ENCODE measurements at regions not wholly inside any gene's neighbourhood (a gene's known extent, or its start where the extent isn't known, plus 50 kb on each side); places are given as distances from the start of the nearest gene placed in this dataset.

GRCh38 chr18:1891641-1892040 lies 679.7 kb downstream of the METTL4 start:
- DNase-seq = no peak

DNA sequence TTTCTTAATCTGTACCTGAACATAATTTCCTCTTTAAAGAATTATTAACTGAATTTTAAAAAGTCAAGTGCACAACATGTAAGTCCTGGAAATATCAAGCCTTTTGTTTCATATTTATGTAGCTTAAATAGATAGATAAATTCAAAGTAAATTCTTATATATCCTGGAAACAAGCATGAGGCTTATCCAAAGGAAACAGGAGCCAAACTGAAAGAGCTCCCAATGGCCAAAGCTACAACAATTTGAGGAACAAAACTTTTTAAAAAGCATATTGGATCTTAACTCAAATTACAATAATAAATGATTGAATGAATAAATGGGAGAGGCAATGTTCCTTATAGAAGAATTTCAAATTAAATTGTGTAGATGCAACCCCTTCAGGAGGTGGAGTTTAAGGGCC lies 679.1 kb downstream of the METTL4 start:
- DNase-seq = no peak

DNA sequence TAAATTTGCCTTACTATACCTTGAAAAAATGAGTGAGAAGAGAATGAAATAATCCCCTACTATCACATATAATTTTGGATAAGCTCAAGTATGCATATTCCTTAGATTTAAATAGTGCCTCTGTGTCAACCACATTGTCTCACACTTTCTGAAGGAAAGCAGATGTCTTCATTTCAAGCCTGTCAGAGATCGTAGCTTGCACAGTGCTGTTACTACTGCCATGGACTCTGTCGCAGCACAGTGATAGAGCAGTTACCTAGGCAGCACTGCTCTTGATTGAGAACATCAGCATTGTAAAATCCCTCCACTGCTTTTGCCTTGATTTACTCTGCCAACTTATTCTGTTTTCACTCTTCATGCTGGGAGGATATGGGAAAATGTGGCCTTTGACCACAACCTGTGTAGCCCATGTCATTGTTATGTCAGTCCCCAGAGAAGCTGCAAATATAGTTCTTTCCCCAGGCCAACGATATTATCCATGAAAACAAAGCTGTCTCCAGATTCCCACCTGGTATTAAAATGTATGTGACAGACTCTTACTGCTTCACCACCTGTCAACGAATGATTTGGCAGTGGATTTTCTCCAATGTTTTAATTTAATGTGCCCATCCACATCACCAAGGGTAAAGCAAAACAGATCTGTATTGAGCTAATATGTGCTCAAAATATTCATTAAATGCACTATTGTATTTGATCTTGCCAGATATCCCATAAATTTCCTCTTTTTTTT lies 675.7 kb downstream of the METTL4 start:
- DNase-seq = no peak

- DNase-seq = no peak
These were observed 664.9 kb downstream of the METTL4 start for GRCh38 chr18:1906421-1906820.

- no peak for DNase-seq
These were observed 663.7 kb downstream of the METTL4 start for GRCh38 chr18:1907470-1908206.

DNA sequence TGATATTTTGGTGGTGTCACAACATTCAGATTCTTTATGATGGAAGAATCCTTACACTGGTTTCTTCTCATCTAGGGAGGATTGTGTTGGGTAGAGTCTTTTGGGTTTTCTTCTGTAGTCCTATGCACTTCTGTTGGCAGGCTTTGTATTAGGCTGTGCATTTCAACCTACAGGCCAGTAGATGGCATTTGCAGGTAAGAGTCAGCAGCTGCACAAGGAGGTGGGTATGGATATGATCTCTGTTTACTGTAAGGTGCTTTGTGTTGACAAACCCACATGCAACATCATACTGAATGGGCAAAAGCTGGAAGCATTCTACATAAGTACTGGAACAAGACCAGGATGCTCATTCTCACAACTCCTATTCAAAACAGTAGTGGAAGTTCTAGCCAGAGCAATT lies 656.8 kb downstream of the METTL4 start:
- DNase-seq = no peak

DNA sequence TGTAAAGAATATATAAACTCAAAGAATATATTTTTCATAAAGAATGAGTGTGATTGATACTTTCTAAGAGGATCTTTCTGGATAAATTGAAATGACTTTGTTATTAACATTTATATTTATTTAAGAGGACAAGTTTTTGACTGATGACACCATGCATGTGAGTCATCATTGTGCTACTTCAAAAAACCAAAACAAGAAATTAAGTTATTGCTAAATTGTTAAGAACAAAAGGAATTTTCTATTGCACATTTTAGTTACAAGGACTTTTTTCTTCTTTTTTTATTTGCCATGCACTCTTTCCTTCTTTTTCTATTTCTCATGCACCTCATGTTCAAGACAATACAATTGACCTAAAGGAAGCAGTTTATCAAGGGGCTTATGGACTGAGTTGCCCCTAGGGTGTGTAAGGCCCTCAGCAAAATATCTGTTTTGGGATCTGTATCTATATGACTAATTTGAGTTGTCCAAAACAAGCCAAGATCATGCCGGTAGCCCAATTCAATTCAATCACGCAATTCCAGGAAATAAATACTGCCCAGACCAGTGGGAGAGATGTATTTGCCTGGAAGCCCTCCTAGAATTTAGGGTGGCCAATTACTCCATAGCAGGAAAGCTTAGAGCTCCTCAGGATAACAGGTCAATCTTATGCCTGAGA lies 654.3 kb downstream of the METTL4 start:
- no peak for DNase-seq

DNA sequence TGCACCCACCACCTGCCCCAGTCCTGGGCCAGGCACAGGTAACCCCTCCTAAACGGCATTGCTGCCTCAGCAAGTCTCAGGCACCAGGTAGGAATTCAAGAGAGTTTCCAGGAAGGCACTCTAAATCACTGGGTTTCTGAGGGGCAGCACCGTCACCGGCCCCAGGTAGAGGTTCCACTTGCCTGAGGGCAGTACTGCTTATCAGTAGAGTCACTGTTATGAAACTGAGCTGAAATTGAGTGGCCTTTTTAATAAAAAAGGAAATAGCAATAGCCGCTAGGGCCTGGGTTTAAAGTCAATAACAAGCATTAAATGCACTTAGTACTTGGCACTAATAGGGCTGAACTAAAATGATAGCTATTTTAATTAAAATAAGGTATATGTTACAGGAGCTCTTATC lies 653.7 kb downstream of the METTL4 start:
- no peak for DNase-seq

DNA sequence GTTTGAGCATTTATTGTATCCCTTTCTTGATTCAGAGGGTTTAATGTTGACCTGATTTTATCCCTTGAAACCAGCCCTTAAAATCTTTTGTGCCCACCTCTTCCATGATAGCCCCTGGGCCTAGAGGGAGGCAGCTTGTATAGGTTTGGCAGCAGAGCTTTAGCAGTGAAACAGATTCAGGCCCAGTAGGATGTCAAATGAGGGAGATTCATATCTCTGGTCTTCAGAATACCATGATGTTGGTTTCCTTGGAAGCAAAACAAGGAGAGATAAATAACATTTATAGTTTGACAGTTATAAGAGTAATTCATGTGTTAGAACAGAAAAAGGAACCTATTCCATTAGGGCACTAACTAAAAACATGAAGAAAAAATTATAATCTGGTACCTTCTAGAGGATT lies 649.2 kb downstream of the METTL4 start:
- no peak for DNase-seq

DNA sequence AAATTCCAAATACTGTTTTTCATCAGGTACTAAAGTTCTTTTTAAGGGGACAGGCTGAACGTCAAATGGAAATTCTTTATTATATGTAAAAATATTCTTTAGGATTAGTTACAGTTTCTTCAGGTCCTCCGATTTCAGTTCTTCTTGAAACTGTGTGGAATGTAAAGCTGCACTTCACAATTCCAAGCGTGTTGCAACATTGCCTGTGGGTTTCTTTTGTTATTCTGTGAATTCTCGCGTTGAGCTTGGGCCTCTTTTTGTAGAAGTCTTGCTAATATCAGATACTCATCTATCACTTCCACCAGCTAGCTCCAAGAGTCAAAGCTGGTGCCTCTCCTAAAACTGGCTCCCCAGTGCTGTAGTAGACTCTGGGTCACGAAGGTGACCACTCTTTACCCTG lies 642.6 kb downstream of the METTL4 start:
- DNase-seq = no peak

DNA sequence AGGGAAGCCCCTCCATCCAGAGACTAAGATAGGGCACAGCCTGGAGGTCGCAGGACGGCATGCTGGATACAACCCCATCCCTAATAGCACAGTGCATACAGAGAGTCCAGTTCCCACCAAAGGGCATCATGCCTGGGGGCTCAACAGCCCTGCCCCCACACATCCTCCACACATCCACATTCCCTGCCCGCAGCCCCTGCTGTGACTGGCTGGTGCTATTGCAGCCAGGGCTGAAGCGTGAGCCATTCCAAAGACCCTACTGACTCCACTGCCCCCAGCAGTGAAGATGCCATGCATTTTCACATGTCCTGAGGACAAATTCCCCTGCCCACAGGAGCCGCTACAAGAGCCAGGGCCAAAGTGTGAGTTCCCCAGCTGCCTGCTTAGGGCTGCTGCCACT lies 641.6 kb downstream of the METTL4 start:
- no peak for DNase-seq

DNA sequence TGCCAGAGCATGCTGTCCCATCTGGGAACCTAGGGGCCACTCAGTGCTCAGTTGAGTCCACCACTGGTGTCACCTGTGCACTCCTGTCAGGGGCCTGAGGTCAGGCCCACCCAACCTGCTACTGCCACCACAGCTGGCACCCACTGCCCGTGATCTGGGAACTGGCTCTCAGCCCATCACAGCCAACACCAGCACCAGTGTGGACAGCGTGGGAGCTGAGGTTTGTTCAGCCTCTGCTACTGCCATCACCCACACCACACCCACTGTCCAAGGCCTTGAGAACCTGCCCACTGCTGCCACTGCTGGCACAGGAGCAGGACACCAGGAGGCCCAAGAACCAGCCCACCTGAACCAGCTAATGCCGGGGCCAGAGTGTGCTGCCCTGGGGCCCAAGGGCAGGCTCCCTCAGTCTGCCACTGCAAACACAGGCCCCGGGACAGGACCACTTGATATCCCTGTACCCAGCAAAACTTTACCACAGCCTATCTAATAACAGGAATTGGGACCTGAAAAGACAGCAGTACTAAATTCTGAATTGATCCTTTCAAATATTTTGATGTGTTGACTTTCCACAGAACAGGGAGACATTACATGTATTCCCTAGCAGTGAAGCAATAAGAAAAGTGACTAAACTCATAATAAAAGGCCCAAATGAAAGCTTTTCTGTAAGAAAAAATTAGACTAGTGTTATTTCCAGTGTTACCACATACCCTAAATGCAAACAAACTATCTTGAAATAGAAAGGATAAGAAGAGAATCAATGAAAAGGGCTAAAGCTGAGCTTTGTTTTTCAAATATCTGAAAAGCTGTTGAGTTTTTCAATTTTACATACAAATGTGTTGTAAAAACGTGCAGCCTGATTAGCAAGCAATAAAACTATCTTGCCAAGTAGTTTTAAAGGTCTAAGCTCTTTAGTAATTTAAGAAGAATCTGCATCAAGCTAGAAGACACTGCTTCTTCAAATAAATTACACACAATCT lies 640.7 kb downstream of the METTL4 start:
- DNase-seq = no peak

GRCh38 chr18:1952486-1952885 lies 618.8 kb downstream of the METTL4 start:
- no peak for DNase-seq

- no peak for DNase-seq
These were observed 616.6 kb downstream of the METTL4 start for GRCh38 chr18:1954583-1955312.

DNA sequence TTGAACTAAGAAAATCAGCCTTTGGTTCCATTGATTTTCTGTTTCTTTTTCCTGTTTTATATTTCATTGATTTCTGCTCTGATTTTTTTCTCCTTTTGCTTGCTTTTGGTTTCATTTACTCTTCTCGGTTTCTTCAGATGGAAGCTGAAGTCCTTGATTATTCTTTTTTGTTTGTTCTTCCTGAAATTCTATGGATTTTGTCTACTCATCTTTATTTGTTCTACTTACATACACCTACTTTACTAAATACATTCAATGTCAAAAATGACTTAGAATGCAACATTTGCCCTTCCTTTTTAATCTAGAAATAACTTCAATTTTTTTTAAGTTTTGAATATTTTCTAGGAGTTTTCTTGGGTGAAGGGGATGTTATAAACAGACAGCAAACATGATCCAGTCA lies 612.5 kb downstream of the METTL4 start:
- DNase-seq = no peak

GRCh38 chr18:1965016-1965415 lies 606.3 kb downstream of the METTL4 start:
- no peak for DNase-seq

GRCh38 chr18:1965541-1965940 lies 605.8 kb downstream of the METTL4 start:
- DNase-seq = no peak

DNA sequence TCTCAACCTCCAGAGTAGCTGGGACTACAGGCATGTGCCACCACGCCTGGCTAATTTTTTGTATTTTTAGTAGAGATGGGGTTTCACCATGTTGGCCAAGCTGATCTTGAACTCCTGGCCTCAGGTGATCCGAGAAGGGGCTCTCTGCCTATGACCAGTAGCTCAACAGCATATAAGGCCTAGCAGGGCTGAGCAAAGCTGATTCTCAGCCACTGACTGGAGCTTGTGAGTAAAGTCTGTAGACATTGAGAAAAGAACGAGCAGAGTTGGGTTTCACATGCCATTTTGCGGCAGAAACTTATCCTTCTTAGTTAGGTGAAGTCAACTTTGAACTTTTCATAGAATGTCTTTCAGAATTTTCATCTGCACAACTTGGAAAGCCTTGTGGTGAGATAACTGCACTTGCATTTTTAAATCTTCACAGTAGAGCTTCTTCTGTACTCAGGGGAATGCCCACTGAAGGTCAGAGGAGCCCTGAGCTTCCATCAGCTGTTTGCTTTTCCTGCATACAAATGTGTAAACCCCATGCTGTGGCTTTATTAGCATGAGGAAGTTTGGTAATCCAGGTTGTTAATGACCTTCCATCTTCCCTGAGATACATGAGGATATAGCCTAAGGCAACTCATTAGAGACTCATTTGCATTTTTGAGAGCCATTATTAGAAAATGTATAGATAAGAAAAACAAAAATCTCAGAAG lies 602.4 kb downstream of the METTL4 start:
- no peak for DNase-seq

GRCh38 chr18:1976484-1976883 lies 594.8 kb downstream of the METTL4 start:
- no peak for DNase-seq

DNA sequence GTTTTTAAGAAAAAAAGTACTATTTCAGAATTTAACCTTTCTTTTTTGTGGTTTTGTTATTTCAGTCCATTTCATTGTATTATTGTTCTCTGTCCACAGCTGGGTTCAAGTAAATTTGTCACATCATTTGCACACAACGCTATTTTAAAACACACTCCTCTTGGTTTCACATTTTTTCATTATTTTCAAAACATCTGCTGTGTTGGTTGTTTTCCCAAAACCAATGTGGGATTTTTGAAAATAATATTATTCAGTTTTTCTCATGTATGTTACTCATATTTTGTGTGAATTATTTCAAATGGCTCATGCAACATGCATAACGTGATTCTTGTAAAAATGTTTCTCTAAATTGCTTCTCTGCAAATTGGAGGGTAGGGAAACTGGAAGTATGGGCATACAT lies 589.2 kb downstream of the METTL4 start:
- DNase-seq = no peak

GRCh38 chr18:1983746-1984515 lies 587.4 kb downstream of the METTL4 start:
- no peak for DNase-seq

Measured in activated CD4-positive, alpha-beta T cell treated with anti-CD3 and anti-CD28 coated beads for 4 hours (primary cell).